AG04450 (cell line): ENCODE measurements at regions not wholly inside any gene's neighbourhood (a gene's known extent, or its start where the extent isn't known, plus 50 kb on each side); places are given as distances from the start of the nearest gene placed in this dataset.

Experiments
- CTCF ChIA-PET: fragments of 300-600, 350-600 bp; formaldehyde crosslinking; extraction: SDS; loops from one replicate; lab custom pipeline; 2022; ENCODE audit warnings: antibody characterized with exemption, inconsistent platforms; lab: Charles Lee
- POLR2A ChIA-PET: fragments of 350-600 bp; formaldehyde crosslinking; extraction: SDS; loops from one replicate; lab custom pipeline; 2021; ENCODE audit warnings: antibody characterized with exemption, inconsistent platforms; lab: Yijun Ruan, JAX
- DNase-seq: peaks from one replicate; pipeline ENCODE4 v3.0.0-alpha.2; 2011; ENCODE audit warnings: low read depth, low spot score
- H3K27ac ChIP-seq: one replicate; pipeline ENCODE4 v1.5.1; 2012; ENCODE audit warnings: low read depth, low read length, control low read depth
- H3K27me3 ChIP-seq: one replicate; pipeline ENCODE4 v1.6.0; 2012; ENCODE audit warnings: low read length; ENCODE audit not compliant: control insufficient read depth, insufficient read depth
- H3K4me3 ChIP-seq: 2 replicates; pipeline ENCODE4 v1.5.1; 2011; ENCODE audit warnings: mild to moderate bottlenecking, low read depth, low read length, control low read depth
- H3K9me3 ChIP-seq: 2 replicates; pipeline ENCODE4 v1.5.1; 2012; ENCODE audit warnings: low read length; ENCODE audit not compliant: control insufficient read depth, insufficient read depth
- CTCF ChIP-seq: IDR thresholded peaks from 2 replicates; pipeline ENCODE4 v1.5.1; 2011; ENCODE audit warnings: low read depth, low read length, control low read depth, inconsistent platforms

GRCh38 chr4:111453216-111453615 lies 692.0 kb upstream of the FAM241A start:
- H3K4me3 ChIP-seq = no peak overlapping the region
- H3K27me3 ChIP-seq = no peaks in the 10 kb centered on the region
- CTCF ChIA-PET = no interaction called here
- no peak for DNase-seq
- POLR2A ChIA-PET = interaction anchor here (0.7 kb wide), 1 partner anchor 52 kb away, joined by 7 read pairs; no protein-coding TSS in a partner anchor
- H3K27ac ChIP-seq = no peak overlapping the region
- TF ChIP-seq CTCF = no peak
- no peaks in the 10 kb centered on the region for H3K9me3 ChIP-seq

- TF ChIP-seq CTCF = no peak
- no peak for DNase-seq
- Histone ChIP-seq H3K4me3 (no peak overlapping the region), H3K9me3 (no peaks in the 10 kb centered on the region), H3K27me3 (no peaks in the 10 kb centered on the region), H3K27ac (no peak overlapping the region)
- ChIA-PET CTCF (interaction anchor here (0.6 kb wide), 1 partner anchor 170 kb away, joined by 3 read pairs; no protein-coding TSS in a partner anchor), POLR2A (interaction anchor here (0.7 kb wide), 1 partner anchor 109 kb away, joined by 6 read pairs; no protein-coding TSS in a partner anchor)
Observed at GRCh38 chr4:111454961-111455360, 690.3 kb upstream of the FAM241A start.

GRCh38 chr4:111464251-111465045 lies 680.8 kb upstream of the FAM241A start:
- POLR2A ChIA-PET = no interaction called here

GRCh38 chr4:111466811-111467604 lies 678.2 kb upstream of the FAM241A start:
- CTCF ChIA-PET = no interaction called here
- no peak for TF ChIP-seq CTCF
- POLR2A ChIA-PET = no interaction called here

More at GRCh38 chr4:111464251-111465045, 680.8 kb upstream of the FAM241A start:
- TF ChIP-seq CTCF = no peak
- peaks cover 2% of the 10 kb centered on the region; the same call in 1 of the 2 replicates for H3K9me3 ChIP-seq
- H3K4me3 ChIP-seq = no peak overlapping the region
- no peak for DNase-seq
- CTCF ChIA-PET = no interaction called here
- no peak overlapping the region for H3K27ac ChIP-seq
- no peaks in the 10 kb centered on the region for H3K27me3 ChIP-seq

More at GRCh38 chr4:111466811-111467604, 678.2 kb upstream of the FAM241A start:
- Histone ChIP-seq H3K27ac (no peak overlapping the region), H3K4me3 (no peak overlapping the region), H3K27me3 (no peaks in the 10 kb centered on the region), H3K9me3 (peaks cover 3% of the 10 kb centered on the region; the same call in 1 of the 2 replicates)
- DNase-seq = no peak
